Activated naive CD4-positive, alpha-beta T cell treated with anti-CD3 and anti-CD28 coated beads, Interleukin-2, amount 50 U/mL, for 72 hours (primary cell): ENCODE measurements at regions not wholly inside any gene's neighbourhood (a gene's known extent, or its start where the extent isn't known, plus 50 kb on each side); places are given as distances from the start of the nearest gene placed in this dataset.

Source experiments
- ATAC-seq, 2 donors: fragments of 150-1000 bp; cut with Tn5 transposase; 2 replicates each; pipeline ENCODE4 v1.10.0; 2021; ENCODE audit warnings: mild to moderate bottlenecking in 2 of 2, moderate library complexity in 2 of 2
- DNase-seq, 2 donors: peaks; one replicate each; pipeline ENCODE4 v3.0.0; 2021 to 2022; ENCODE audit warnings: low spot score in 2 of 2
- H3K27ac Mint-ChIP-seq, 2 donors: one replicate each; pipeline ENCODE4 v1.8.0; 2022; ENCODE audit warnings: mild to moderate bottlenecking in 2 of 2, mixed read lengths in 2 of 2
- H3K36me3 Mint-ChIP-seq, 2 donors: one replicate each; pipeline ENCODE4 v1.8.0; 2022; ENCODE audit warnings: mixed read lengths in 2 of 2
- H3K9me3 Mint-ChIP-seq, 2 donors: one replicate each; pipeline ENCODE4 v1.8.0; 2022; ENCODE audit warnings: mixed read lengths in 2 of 2

DNA sequence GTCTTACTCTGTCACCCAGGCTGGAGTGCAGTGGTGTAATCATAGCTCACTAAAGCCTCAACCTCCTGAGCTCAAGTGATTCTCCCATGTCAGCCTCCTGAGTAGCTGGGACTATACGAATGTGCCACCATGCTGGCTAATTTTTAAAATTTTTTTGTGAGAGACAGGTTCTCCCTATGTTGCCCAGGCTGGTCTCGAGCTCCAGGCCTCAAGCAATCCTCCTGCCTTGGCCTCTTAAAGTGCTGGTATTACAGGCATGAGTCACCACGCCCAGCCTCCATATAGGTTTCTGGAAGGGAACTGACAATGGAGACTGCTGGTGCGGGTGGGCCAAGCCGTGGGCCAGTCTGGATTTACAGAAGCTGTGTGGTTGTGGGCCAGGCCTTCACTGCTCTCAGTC, 189.2 kb downstream of the URI1 start:
- Mint-ChIP-seq H3K36me3 (no peaks in the 10 kb centered on the region), H3K9me3 (no peaks in the 10 kb centered on the region), H3K27ac (no peak overlapping the region)
- ATAC-seq (no peak), DNase-seq (no peak)

DNA sequence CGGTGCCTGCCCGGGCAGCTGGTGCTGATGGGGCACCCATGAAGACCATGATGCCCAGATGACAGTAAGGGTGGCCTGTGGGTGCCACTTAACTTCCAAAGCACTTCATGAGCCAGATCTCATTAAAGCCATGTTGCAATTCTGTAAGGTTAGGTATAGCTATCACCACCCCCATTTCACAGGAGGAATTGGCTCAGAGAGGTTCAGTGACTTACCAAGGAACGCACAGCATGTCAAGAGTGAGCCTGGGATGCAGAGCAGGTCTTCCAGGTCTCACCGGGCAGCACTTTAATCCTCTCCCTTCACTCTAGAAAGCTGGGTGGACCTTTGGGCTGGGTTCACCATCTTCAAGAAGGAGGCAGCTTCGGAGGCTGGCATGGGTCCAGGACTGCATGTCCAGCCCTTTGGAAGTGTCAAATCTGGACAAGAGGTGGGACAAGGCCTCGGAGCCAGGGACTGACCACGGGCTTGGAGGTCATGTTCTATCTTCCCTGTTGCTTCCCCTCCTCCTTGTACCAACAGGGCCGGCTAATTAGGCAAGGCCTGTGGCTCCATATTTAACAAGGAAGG, 189.8 kb downstream of the URI1 start:
- DNase-seq (no peak), ATAC-seq (no peak)
- Mint-ChIP-seq H3K36me3 (no peaks in the 10 kb centered on the region), H3K9me3 (no peaks in the 10 kb centered on the region), H3K27ac (no peak overlapping the region)

DNA sequence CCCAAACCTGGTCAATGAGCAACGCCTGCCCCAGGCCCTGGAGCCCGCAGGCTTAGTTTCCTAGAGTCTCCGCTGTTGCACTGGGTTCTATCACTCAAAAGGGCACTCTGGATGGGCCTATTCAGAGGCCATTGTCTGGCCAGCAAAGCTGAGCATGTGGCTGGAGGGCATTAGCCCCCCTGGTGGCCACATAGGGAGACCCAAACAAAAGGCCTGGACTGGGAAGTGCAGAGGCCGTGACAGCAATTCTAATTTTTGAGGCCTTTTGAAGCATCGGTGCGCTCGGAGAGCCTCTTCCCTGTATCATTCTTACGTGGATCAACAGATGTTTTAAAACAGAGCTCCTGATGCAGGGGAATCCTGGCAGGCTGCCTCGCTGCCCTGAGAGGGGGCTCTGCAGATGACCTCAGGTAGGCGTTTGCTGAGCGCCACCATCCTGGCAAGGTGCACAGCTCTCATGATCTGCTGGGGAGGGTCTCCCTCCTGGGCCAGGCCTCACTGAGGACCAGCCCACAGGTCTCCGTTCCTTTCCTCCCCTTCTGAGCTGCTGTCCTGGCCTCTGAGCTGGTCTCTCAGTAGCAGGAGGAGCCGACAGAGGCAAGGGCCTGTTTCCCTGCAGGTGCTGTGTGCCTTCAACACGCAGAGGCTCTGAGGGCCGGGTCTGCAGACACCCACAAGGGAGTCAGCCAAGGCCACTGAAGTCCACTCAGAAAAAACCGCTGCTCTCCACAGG, 190.5 kb downstream of the URI1 start:
- Mint-ChIP-seq H3K27ac (no peak overlapping the region), H3K36me3 (no peaks in the 10 kb centered on the region), H3K9me3 (no peaks in the 10 kb centered on the region)
- ATAC-seq, result no peak
- no peak for DNase-seq

DNA sequence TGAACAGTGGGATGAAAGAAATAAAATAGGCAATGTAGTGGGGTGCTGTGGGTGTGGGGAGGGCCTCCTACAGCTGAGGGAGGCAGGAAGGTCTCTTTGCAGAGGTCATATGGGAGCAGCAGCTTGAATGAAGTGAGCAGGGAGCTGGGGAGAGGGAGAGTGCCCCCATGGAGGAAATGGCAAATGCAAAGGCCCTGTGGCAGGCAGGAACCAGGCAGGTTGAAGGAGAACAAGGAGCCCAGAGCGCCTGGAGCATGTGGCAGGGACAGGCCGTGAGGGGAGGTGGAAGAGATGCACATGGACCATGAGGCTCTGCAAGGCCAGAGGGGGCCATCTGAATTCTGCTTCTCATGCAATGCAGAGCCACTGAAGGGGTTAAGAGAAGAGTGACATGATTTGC, 191.8 kb downstream of the URI1 start:
- ATAC-seq (no peak), DNase-seq (no peak)
- Mint-ChIP-seq H3K27ac (no peak overlapping the region), H3K36me3 (no peaks in the 10 kb centered on the region), H3K9me3 (no peaks in the 10 kb centered on the region)

DNA sequence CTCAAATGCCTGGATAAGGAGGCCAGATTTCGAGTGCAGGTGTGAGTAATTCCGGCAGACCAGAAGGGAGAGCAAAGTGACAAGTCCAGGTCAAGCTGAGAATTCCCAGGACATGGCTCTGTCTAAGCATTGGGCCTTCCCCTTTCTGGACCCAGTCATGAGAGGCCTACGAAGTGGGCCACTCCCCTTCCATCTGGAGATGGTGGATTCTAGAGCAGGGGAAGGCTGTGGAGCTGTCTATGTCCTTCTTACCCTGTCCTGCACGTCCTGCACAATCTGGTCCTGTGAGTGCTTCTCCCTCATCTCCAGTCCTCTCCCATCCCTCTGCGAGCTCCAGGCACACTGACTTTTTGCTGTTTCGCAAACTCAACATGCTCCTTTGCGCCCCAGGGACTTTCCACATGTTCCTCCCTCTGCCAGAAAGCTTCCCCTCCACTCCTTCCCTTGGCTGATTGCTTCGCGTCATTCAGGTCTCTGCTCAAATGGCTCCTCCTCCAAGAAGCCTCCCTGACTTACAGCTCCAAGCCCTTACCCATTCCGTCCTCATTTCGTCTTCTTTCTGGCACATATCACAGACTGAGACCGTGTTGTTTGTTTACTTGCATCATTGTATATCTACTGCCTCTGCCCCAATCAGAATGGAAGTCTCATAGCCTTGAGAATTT, 193.2 kb downstream of the URI1 start:
- ATAC-seq (no peak), DNase-seq (no peak)
- Mint-ChIP-seq H3K36me3 (no peaks in the 10 kb centered on the region), H3K9me3 (no peaks in the 10 kb centered on the region), H3K27ac (no peak overlapping the region)

DNA sequence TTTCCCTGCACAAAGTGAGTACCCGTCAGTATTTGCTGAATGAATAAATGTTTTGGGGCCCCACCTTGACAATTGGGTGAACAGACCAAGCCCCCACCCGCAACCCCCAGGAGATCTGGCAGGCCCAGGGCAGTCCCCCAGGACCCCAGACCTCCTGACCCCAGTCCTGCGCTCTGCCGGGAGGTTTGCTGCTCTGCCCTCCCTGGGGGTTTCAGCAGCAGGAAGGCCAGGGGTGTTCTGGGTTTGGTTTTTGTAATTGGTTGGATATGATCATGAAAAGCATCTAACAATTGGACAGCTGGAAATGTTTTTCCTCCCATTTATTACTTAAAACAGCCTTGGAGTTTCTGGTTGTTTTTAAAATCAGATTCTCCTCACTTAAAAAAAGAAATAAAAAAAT, 193.8 kb downstream of the URI1 start:
- no peaks in the 10 kb centered on the region for H3K9me3 Mint-ChIP-seq

DNA sequence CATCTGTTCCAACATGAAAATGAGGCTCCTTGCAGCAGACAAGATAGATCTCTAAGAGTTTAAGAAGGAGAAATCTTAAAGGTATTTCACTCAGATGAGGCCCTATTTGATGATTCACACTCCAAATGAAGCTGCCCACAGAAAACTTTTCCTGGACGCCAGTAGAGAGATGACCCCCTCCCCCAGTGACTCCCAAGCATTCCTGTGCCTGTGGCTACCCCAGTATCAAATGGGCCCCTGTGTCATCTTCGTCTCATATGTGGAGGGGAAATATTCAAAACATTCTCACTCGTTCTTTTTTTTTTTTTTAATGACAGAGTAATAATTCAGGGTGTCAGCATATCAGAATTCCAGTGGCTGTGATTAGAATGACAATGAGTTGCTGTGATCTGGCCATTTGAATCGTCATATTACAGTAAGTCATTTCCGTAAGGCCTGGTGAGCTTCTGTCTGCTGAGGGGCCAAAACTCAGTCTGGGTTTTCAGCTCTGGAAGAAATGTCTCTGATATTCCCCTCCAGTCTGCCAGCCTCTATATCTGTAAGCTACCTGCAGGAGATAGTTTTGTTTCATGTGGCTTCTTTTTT, 194.7 kb downstream of the URI1 start:
- no peaks in the 10 kb centered on the region for H3K9me3 Mint-ChIP-seq
- H3K36me3 Mint-ChIP-seq, result no peaks in the 10 kb centered on the region
- no peak for DNase-seq
- H3K27ac Mint-ChIP-seq, result no peak overlapping the region
- ATAC-seq, result no peak

More for the DNA sequence above, 193.8 kb downstream of the URI1 start:
- Mint-ChIP-seq H3K36me3 (no peaks in the 10 kb centered on the region), H3K27ac (no peak overlapping the region)
- ATAC-seq (no peak), DNase-seq (no peak)

DNA sequence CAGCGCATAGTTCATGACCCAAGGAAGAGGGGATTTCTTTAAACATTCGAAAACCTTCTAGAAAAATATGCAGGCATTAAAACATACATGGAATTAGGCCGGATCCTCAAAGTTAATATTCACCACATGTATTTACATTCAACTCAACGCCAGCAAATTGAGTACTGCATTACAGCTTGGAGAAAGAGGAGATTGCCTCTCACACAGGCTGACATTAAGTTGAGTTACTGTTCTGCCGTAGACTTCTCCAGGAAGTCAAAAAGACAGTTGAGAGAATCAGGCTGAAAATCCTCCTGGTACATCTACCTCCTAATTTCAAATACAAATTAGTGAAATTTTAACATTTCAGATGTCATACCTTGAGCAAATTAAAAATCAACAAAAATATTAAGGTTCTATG, 195.7 kb downstream of the URI1 start:
- no peak for DNase-seq
- H3K36me3 Mint-ChIP-seq, result no peaks in the 10 kb centered on the region
- H3K27ac Mint-ChIP-seq, result no peak overlapping the region
- no peaks in the 10 kb centered on the region for H3K9me3 Mint-ChIP-seq
- no peak for ATAC-seq

DNA sequence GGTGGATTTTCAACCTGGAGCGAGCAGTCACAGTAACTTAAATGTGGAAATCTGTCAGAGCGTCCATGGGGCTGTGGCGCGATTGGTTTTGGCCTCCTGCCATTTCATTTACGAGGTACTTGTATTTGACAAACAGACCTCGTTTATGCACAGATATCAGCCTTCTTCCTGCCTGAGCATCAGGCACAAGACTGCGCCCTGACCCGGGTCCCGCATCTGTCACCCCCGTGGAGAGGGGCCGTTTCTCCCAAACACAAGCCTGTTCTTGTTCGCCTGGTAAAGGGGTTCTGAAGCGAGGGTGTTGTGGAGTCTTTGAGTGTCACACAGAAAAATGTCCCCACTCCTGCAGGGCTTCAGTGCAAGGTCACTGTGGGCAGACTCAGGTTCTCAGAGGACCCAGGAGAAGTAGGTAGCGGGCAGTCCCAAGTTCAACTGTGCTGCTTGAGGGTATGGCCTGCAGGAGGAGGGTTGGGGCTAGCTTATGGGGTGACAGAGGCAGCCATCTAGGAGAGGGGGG, 202.3 kb downstream of the URI1 start:
- Mint-ChIP-seq H3K9me3 (no peaks in the 10 kb centered on the region), H3K36me3 (no peaks in the 10 kb centered on the region), H3K27ac (no peak overlapping the region)
- ATAC-seq (no peak), DNase-seq (no peak)

DNA sequence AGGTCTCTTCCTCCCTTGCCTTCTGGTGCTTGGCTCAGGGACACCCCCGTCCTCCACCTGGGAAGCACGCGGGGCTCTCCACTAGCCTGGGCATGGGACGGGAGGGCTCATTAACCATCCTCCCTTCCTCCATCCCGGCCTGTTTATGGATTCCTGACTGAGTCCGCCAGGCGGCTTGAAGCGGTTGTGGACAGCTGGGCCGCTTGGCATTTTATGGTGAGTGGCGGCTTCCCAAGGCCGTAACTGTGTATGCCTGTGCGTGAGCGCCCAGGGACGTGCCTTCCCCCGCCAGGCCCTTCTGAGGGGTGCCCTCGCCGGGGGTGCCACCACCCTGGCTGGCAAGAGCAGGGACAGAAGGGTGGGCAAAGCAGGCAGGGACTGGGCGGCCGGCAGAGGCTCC, 202.8 kb downstream of the URI1 start:
- no peaks in the 10 kb centered on the region for H3K36me3 Mint-ChIP-seq
- H3K27ac Mint-ChIP-seq, result no peak overlapping the region
- no peaks in the 10 kb centered on the region for H3K9me3 Mint-ChIP-seq
- ATAC-seq, result no peak
- no peak for DNase-seq

DNA sequence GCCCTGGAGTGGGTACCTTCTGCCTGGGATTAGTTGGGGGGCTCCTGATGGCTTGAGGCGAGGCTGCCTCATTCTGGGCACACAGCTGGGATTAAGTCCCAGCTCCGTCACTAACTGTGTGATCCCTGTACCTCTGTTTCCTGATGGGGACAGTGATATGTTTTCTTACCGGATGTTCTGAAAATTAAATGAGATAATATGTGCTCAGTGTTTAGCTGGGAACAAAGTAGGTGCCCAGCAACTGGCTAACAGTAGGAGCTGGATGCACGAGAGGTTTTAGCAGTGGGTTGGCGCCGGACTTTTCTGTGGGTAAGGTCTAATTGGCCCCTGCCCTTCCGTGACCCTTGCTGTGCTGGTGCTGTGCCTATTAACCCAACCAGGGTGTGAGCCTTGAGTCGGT, 203.4 kb downstream of the URI1 start:
- no peaks in the 10 kb centered on the region for H3K36me3 Mint-ChIP-seq
- no peak for ATAC-seq
- H3K9me3 Mint-ChIP-seq, result no peaks in the 10 kb centered on the region
- DNase-seq, result no peak
- H3K27ac Mint-ChIP-seq, result no peak overlapping the region

DNA sequence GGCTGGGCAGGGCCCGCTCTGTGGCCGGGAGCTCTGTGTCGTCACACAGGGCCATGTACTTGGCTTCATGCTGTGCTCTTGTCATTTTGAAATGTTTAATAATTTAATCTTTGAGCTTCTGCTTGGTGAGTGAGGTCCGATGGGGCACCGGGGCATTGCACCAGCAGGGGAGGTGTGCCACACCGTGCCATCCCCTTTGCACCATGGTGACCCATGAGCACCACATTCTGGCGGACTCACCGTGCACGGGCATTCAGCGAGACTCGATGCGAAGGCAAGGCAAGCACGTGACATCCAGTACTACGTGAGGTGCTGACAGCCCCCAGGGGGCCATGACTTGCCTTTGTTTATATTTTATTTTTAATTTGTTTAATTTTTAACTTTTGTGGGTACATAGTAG, 204.3 kb downstream of the URI1 start:
- DNase-seq, result no peak
- ATAC-seq, result no peak
- Mint-ChIP-seq H3K27ac (no peak overlapping the region), H3K9me3 (no peaks in the 10 kb centered on the region), H3K36me3 (no peaks in the 10 kb centered on the region)

DNA sequence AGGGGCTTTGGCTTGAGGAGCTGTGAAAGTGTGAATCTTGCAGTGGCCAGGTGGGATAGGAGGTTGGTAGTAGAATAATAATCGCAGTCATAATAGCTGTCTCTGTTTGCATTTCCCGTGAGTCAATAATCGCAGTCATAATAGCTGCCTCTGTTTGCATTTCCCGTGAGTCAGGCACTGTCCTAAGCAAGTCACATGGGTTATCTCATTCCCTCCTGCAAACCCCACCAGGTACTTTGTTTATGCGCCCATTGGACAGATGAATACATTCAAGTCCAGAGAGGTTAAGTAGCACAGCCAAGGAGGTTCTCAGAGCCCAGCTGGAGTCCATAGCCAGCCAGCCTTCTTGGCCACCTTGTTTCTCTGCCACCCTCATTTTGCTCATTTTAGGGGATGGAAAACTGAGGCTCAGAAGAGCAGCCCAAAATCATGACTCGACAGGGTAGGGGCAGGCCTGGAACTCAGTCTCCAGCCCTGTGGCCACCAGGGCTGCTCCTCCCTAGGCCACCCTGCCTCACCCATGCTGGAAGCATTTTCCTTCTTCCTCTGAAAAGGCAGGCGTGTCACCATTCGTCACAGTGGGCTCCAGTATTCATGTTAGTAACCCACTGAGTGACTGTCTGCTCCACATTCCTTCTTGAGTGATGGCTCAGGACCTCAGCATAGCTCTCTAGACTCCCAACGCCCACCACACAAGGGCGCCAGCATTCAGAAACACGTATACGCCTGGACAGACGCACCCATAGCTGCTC, 206.2 kb downstream of the URI1 start:
- Mint-ChIP-seq H3K36me3 (no peaks in the 10 kb centered on the region), H3K27ac (no peak overlapping the region), H3K9me3 (no peaks in the 10 kb centered on the region)
- DNase-seq (no peak), ATAC-seq (no peak)

DNA sequence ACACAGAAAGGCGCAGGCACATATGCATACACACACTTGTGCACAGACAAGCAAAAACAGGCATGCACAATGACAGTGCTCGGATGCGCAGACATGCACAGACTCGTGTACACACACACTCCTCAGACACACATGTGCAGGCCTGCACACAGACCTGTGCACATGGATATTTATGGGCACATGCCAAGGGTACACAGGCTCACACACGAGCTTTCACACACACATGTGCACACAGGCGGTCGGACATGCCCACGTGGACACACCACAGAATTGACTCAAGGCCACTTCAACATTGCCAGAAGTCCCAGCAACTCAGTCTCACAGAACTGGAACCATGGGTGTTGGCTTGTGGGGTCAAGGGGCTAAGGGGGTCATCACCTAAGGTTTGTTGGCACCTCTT, 206.8 kb downstream of the URI1 start:
- no peaks in the 10 kb centered on the region for H3K9me3 Mint-ChIP-seq
- no peaks in the 10 kb centered on the region for H3K36me3 Mint-ChIP-seq
- DNase-seq (no peak), ATAC-seq (no peak)
- no peak overlapping the region for H3K27ac Mint-ChIP-seq

DNA sequence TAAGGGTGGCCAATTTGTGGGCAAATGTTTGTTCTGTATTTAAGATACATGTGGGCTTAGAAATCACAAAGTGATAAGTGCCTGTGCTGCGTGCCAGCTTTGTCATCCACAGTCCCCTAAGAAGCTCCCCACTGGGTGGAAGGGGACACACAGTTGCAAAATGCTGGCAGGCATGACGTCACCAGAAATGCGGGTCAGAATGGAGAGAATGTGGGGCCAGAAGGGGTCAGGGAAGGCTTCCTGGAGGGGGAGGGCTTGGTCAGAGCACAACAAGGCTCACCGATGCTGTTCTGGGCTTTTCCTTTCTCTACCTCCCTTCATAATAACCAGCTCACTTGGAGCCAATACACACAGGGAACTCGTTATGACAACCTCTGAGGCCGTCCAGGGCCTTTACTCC, 207.3 kb downstream of the URI1 start:
- ATAC-seq (no peak), DNase-seq (no peak)
- no peaks in the 10 kb centered on the region for H3K9me3 Mint-ChIP-seq
- H3K36me3 Mint-ChIP-seq, result no peaks in the 10 kb centered on the region
- no peak overlapping the region for H3K27ac Mint-ChIP-seq

DNA sequence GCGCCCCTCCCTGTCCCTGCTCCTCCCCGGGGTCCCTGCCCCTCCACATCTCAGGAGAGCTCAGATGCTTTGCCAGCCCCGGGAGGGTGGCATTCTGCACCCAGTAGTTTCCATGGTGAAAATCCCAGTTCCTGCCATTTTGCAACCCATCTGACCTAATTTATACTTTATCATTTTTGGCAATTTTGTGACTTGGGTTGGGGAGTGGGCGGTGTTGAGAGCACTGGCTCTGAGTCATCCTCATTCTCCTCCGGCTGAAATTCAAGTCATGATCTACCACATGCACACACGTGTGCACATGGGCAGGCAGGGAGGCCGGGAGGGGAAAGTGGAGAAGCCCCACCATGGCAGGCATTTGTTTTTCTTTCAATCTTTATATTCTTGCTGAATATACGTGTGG, 208.6 kb downstream of the URI1 start:
- no peak overlapping the region for H3K27ac Mint-ChIP-seq
- no peaks in the 10 kb centered on the region for H3K9me3 Mint-ChIP-seq
- ATAC-seq (peak in 1 of 2 donors; percentile 37), DNase-seq (no peak)
- no peaks in the 10 kb centered on the region for H3K36me3 Mint-ChIP-seq

DNA sequence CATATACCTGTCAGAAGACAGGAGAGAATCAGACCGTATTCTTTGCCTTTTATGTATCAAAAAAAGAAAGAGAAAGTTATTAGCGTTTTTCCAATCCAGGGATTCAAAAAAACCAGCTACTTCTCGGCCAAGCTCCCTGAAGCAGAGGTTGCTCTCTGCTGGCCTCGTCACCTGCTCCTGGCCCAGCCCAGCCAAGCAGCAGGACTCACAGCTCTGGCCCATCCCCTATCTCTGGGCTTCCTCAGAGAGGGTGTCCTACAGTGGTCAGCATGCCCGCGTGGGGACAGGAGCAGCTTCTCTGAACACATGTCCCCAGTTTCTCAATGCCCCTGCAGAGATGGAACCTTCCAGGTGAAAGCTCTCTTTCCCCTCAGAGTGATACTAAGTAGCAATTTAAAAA, 209.0 kb downstream of the URI1 start:
- Mint-ChIP-seq H3K36me3 (no peaks in the 10 kb centered on the region), H3K9me3 (no peaks in the 10 kb centered on the region), H3K27ac (no peak overlapping the region)
- no peak for DNase-seq
- no peak for ATAC-seq
